ENCODE measurements at regions not wholly inside any gene's neighbourhood (a gene's known extent, or its start where the extent isn't known, plus 50 kb on each side); places are given as distances from the start of the nearest gene placed in this dataset.
"Not testable (repeated sequence)": the region's sequence is repeated elsewhere in the genome, so short reads cannot be mapped to it uniquely, and the experiment has no call there.

DNA sequence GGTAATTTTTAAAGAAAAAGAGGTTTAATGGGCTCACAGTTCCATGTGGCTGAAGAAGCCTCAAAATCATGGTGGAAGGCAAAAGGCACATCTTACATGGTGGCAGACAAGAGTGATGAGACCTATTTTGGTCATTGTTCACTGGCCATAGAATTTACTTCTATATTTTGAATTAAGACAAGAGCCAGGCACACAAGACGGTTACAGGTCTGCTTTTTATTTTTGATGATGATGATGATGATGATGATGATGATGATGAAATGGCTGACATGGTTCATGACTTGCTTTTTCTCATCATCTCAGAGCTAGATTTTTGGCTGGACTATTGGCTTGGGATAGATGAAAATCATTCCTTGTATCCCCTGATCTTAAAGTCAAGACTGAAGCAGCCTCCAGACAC lies 229.3 kb downstream of the OTOP1 start:
- TF ChIP-seq, protein P1, sequence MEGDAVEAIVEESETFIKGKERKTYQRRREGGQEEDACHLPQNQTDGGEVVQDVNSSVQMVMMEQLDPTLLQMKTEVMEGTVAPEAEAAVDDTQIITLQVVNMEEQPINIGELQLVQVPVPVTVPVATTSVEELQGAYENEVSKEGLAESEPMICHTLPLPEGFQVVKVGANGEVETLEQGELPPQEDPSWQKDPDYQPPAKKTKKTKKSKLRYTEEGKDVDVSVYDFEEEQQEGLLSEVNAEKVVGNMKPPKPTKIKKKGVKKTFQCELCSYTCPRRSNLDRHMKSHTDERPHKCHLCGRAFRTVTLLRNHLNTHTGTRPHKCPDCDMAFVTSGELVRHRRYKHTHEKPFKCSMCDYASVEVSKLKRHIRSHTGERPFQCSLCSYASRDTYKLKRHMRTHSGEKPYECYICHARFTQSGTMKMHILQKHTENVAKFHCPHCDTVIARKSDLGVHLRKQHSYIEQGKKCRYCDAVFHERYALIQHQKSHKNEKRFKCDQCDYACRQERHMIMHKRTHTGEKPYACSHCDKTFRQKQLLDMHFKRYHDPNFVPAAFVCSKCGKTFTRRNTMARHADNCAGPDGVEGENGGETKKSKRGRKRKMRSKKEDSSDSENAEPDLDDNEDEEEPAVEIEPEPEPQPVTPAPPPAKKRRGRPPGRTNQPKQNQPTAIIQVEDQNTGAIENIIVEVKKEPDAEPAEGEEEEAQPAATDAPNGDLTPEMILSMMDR (IDR thresholded peaks at IDR 0.05; ENCODE audit: low read depth, low read length), result not testable (repeated sequence)
- TF ChIP-seq POLR2A (IDR thresholded peaks at IDR 0.05; ENCODE audit: extremely low read depth, insufficient read length), result not testable (repeated sequence)

Measured in NB4 (cell line).